Endothelial cell of umbilical vein (primary cell): ENCODE measurements at regions not wholly inside any gene's neighbourhood (a gene's known extent, or its start where the extent isn't known, plus 50 kb on each side); places are given as distances from the start of the nearest gene placed in this dataset.

Experiments
- CTCF ChIP-seq, 2 donors: IDR thresholded peaks; 1 replicate in 1 of 2; 2 replicates in 1 of 2; pipeline ENCODE4 v1.5.1; 2011; ENCODE audit warnings: low read length in 2 of 2, mild to moderate bottlenecking in 2 of 2, moderate library complexity in 2 of 2, control low read depth in 1 of 2, inconsistent platforms in 1 of 2, low read depth in 1 of 2; ENCODE audit not compliant: insufficient read depth in 1 of 2; ENCODE audit errors: extremely low read depth in 1 of 2
- EZH2 ChIP-seq: IDR thresholded peaks from 2 replicates; pipeline ENCODE4 v1.6.1; 2012; ENCODE audit warnings: borderline replicate concordance, low read depth, mild to moderate bottlenecking, moderate library complexity, low read length, inconsistent platforms; ENCODE audit not compliant: severe bottlenecking
- FOS ChIP-seq: IDR thresholded peaks from 2 replicates; pipeline ENCODE4 v1.6.1; 2011; ENCODE audit warnings: mild to moderate bottlenecking, low read length, moderate library complexity, borderline replicate concordance; ENCODE audit not compliant: insufficient read depth
- GATA2 ChIP-seq: IDR thresholded peaks from 2 replicates; pipeline ENCODE4 v1.7.0; 2011; ENCODE audit warnings: low read depth, mild to moderate bottlenecking, moderate library complexity, mixed read lengths, low read length; ENCODE audit not compliant: insufficient read length, insufficient read depth
- JUN ChIP-seq: IDR thresholded peaks from 2 replicates; pipeline ENCODE4 v1.6.1; 2011; ENCODE audit warnings: borderline replicate concordance, low read depth; ENCODE audit not compliant: insufficient read length, insufficient read depth
- MAX ChIP-seq: IDR thresholded peaks from 2 replicates; pipeline ENCODE4 v1.6.1; 2011; ENCODE audit not compliant: insufficient read depth, insufficient read length
- MYC ChIP-seq: IDR thresholded peaks from one replicate; pipeline ENCODE4 v1.6.1; 2011; ENCODE audit warnings: mild to moderate bottlenecking, low read depth, low read length
- POLR2A ChIP-seq: IDR thresholded peaks from 2 replicates; pipeline ENCODE4 v1.6.1; 2012; ENCODE audit warnings: low read depth, mild to moderate bottlenecking, control low read depth, low read length
- POLR2AphosphoS5 ChIP-seq: IDR thresholded peaks from 2 replicates; pipeline ENCODE4 v1.6.1; 2012; ENCODE audit warnings: low read depth, mild to moderate bottlenecking, control low read depth, low read length, moderate library complexity; ENCODE audit not compliant: insufficient read depth

- TF ChIP-seq CTCF (IDR thresholded peaks at IDR 0.05; ENCODE audit: extremely low read depth in 1 of 2, insufficient read depth in 1 of 2, low read depth in 1 of 2, low read length in 2 of 2) (no peak), EZH2 (no peak), POLR2A (no peak), POLR2AphosphoS5 (no peak), GATA2 (no peak), FOS (no peak), MYC (no peak), JUN (no peak), MAX (no peak)
Observed at GRCh38 chr4:160235285-160235684, 1132.4 kb downstream of the RAPGEF2 start.
